ENCODE measurements at regions not wholly inside any gene's neighbourhood (a gene's known extent, or its start where the extent isn't known, plus 50 kb on each side); places are given as distances from the start of the nearest gene placed in this dataset.
"Not testable (repeated sequence)": the region's sequence is repeated elsewhere in the genome, so short reads cannot be mapped to it uniquely, and the experiment has no call there.

- DNase-seq (ENCODE audit: low read depth, low spot score) = no peak
Measured at GRCh38 chr7:15143936-15144335, 241.4 kb upstream of the DGKB start.

- no peak for DNase-seq (ENCODE audit: low read depth, low spot score)
Measured at GRCh38 chr7:15143121-15143520, 240.6 kb upstream of the DGKB start.

GRCh38 chr7:15140431-15140830, 237.9 kb upstream of the DGKB start:
- no peak for DNase-seq (ENCODE audit: low read depth, low spot score)

GRCh38 chr7:15131661-15132060, 229.1 kb upstream of the DGKB start:
- DNase-seq (ENCODE audit: low read depth, low spot score) = no peak

- no peak for DNase-seq (ENCODE audit: low read depth, low spot score)
Measured at GRCh38 chr7:15130666-15131541, 228.4 kb upstream of the DGKB start.

- DNase-seq (ENCODE audit: low read depth, low spot score) = no peak
Measured at GRCh38 chr7:15128716-15129115, 226.2 kb upstream of the DGKB start.

- DNase-seq (ENCODE audit: low read depth, low spot score) = not testable (repeated sequence)
Measured at GRCh38 chr7:15126653-15127052, 224.1 kb upstream of the DGKB start.

- DNase-seq (ENCODE audit: low read depth, low spot score) = no peak
Measured at GRCh38 chr7:15123901-15124300, 221.3 kb upstream of the DGKB start.

GRCh38 chr7:15113752-15114151, 211.2 kb upstream of the DGKB start:
- DNase-seq (ENCODE audit: low read depth, low spot score) = no peak

- DNase-seq (ENCODE audit: low read depth, low spot score) = no peak
Measured at GRCh38 chr7:15105711-15106110, 203.2 kb upstream of the DGKB start.

GRCh38 chr7:15104411-15105092, 202.0 kb upstream of the DGKB start:
- no peak for DNase-seq (ENCODE audit: low read depth, low spot score)

- DNase-seq (ENCODE audit: low read depth, low spot score) = no peak
Measured at GRCh38 chr7:15099074-15099473, 196.5 kb upstream of the DGKB start.

- DNase-seq (ENCODE audit: low read depth, low spot score) = no peak
Measured at GRCh38 chr7:15096853-15097252, 194.3 kb upstream of the DGKB start.

GRCh38 chr7:15094989-15095388, 192.4 kb upstream of the DGKB start:
- DNase-seq (ENCODE audit: low read depth, low spot score) = no peak

- no peak for DNase-seq (ENCODE audit: low read depth, low spot score)
Measured at GRCh38 chr7:15087771-15088170, 185.2 kb upstream of the DGKB start.

- DNase-seq (ENCODE audit: low read depth, low spot score) = no peak
Measured at GRCh38 chr7:15086862-15087261, 184.3 kb upstream of the DGKB start.

- DNase-seq (ENCODE audit: low read depth, low spot score) = no peak
Measured at GRCh38 chr7:15086131-15086611, 183.6 kb upstream of the DGKB start.

GRCh38 chr7:15085366-15085765, 182.8 kb upstream of the DGKB start:
- no peak for DNase-seq (ENCODE audit: low read depth, low spot score)

- no peak for DNase-seq (ENCODE audit: low read depth, low spot score)
Measured at GRCh38 chr7:15084368-15084767, 181.8 kb upstream of the DGKB start.

GRCh38 chr7:15081891-15082290, 179.3 kb upstream of the DGKB start:
- DNase-seq (ENCODE audit: low read depth, low spot score) = no peak

GRCh38 chr7:15073301-15073700, 170.8 kb upstream of the DGKB start:
- DNase-seq (ENCODE audit: low read depth, low spot score) = no peak

- DNase-seq (ENCODE audit: low read depth, low spot score) = no peak
Measured at GRCh38 chr7:15068324-15068723, 165.8 kb upstream of the DGKB start.

- DNase-seq (ENCODE audit: low read depth, low spot score) = no peak
Measured at GRCh38 chr7:15057272-15057671, 154.7 kb upstream of the DGKB start.
